ENCODE measurements at regions not wholly inside any gene's neighbourhood (a gene's known extent, or its start where the extent isn't known, plus 50 kb on each side); places are given as distances from the start of the nearest gene placed in this dataset.

GRCh38 chr12:90449611-90450010, 505.4 kb downstream of the CCER1 start:
- TF ChIP-seq CTCF (IDR thresholded peaks at IDR 0.05) (no peak), POLR2A (IDR thresholded peaks at IDR 0.05) (no peak)
